ENCODE measurements at regions not wholly inside any gene's neighbourhood (a gene's known extent, or its start where the extent isn't known, plus 50 kb on each side); places are given as distances from the start of the nearest gene placed in this dataset.

DNA sequence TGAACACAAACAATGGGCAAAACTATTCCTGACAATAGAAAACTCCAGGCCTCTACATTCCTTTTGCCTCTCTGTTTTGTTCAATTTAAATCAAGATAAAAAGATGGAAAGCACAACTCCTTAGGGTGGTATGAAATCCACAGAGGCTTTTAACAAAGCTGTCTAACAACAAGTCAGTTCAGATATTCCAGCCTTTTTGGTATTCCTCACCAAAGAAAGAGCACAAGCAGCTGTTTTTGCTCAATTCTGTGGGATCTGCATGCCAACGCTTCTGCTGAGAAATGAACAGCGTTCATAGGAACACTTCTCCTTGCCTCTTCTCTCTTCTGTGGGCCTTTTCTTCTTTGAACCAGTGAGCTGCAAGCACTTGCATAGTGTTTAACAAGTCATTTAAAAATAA, 411.6 kb upstream of the TCF4 start:
- intact Hi-C loops (cut with DNase I) = no loop called here
- H3K27ac ChIP-seq (ENCODE audit: low read length) = no peak overlapping the region
- 60% methylated on average over 2 of the region's 2 CpGs for WGBS

DNA sequence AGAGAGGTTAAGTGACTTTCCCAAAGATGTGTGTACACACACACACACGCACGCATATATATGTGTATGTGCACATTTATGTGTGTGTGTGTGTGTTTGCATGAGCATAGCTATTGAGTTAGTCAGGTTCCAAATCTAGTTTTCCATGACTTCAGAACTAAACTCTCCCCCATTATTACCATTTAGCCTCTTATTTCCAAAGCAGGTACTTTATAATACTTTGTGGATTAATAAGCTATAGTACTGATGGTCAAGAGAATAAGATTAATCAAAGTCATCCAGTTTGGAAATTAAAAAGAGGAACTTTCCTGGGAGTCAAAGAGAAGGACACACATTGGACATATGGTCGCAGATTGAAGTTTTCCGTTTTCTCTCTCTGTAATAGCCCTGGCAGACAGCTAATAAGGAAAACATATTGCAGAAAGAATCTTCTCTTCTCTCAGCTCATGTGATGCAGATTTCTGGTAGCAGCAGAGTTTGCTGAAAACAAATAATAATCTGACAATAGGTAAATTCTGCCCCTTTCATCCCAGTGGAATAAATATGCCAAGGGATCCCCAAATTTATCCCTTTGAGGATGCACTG, 410.9 kb upstream of the TCF4 start:
- intact Hi-C loops (cut with DNase I) = no loop called here
- ATAC-seq = no peak
- H3K9me3 ChIP-seq (ENCODE audit: control insufficient read depth, low read length) = no peaks in the 10 kb centered on the region
- 82% methylated on average over 4 of the region's 4 CpGs for WGBS
- no peak overlapping the region for H3K4me3 ChIP-seq (ENCODE audit: low read length)
- no peaks in the 10 kb centered on the region for H3K27me3 ChIP-seq (ENCODE audit: control insufficient read depth, insufficient read depth)
- no peak for DNase-seq
- H3K4me1 ChIP-seq (ENCODE audit: control insufficient read depth, insufficient read depth, low read length) = no peaks in the 10 kb centered on the region
- H3K27ac ChIP-seq (ENCODE audit: low read length) = no peak overlapping the region

More for the DNA sequence above, 411.6 kb upstream of the TCF4 start:
- DNase-seq (no peak), ATAC-seq (peak in 1 of 2 donors; percentile 49)
- Histone ChIP-seq H3K4me1 (ENCODE audit: control insufficient read depth, insufficient read depth, low read length) (no peaks in the 10 kb centered on the region), H3K9me3 (ENCODE audit: control insufficient read depth, low read length) (no peaks in the 10 kb centered on the region), H3K27me3 (ENCODE audit: control insufficient read depth, insufficient read depth) (no peaks in the 10 kb centered on the region), H3K4me3 (ENCODE audit: low read length) (no peak overlapping the region)

DNA sequence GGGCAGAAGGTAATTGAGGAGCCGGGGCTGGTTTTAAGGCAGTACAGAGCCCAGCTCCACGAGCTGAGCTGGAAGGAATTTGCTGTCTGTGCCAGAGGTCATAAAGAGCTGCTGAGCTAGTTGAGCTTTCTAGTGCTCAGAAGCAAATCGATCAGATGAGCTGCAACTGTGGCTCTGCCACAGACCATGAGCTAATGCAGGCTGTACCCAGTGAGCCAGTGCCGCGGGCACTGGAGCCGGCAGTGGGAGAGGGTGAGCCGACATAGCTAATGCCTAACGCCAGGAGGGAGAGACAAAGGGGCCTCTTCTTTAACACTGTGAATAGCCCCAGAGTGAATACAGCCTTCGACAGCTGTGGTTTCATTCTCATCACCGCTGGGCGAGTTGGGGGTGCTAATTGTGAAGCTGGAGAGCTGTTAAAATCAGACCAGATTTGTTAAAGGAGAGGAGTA, 410.1 kb upstream of the TCF4 start:
- WGBS = 44% methylated on average over 11 of the region's 11 CpGs
- ATAC-seq (peak; percentile 20 to 61), DNase-seq (peak in 1 of 3 donors; percentile 37)
- intact Hi-C loops (cut with DNase I) = no loop called here
- Histone ChIP-seq H3K4me1 (ENCODE audit: control insufficient read depth, insufficient read depth, low read length) (no peaks in the 10 kb centered on the region), H3K27me3 (ENCODE audit: control insufficient read depth, insufficient read depth) (no peaks in the 10 kb centered on the region), H3K27ac (ENCODE audit: low read length) (no peak overlapping the region), H3K9me3 (ENCODE audit: control insufficient read depth, low read length) (no peaks in the 10 kb centered on the region), H3K4me3 (ENCODE audit: low read length) (no peak overlapping the region)

DNA sequence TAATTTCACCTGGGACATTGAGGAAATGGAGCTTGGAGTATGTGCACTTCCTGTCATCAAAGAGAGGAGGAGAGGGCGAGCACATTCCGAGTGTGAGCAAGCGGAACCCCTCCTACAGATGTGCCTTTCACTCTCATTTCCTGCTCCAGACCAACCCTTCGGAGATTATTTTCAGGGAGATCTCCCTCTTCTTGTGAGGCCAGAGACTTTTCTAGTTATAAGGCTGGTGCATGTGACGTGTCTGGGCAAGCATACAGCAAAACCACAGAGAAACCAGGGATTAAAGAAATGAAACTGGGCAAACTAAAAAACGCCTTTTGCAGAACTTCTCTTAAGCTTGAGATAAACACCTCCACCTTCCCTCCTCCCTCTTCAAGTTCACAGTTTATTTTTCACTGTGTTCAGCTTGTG, 409.2 kb upstream of the TCF4 start:
- intact Hi-C loops (cut with DNase I) = no loop called here
- ATAC-seq (no peak), DNase-seq (no peak)
- H3K4me3 ChIP-seq (ENCODE audit: low read length) = no peak overlapping the region
- H3K4me1 ChIP-seq (ENCODE audit: control insufficient read depth, insufficient read depth, low read length) = no peaks in the 10 kb centered on the region
- WGBS = 46% methylated on average over 6 of the region's 6 CpGs
- H3K9me3 ChIP-seq (ENCODE audit: control insufficient read depth, low read length) = no peaks in the 10 kb centered on the region
- no peak overlapping the region for H3K27ac ChIP-seq (ENCODE audit: low read length)
- H3K27me3 ChIP-seq (ENCODE audit: control insufficient read depth, insufficient read depth) = no peaks in the 10 kb centered on the region

DNA sequence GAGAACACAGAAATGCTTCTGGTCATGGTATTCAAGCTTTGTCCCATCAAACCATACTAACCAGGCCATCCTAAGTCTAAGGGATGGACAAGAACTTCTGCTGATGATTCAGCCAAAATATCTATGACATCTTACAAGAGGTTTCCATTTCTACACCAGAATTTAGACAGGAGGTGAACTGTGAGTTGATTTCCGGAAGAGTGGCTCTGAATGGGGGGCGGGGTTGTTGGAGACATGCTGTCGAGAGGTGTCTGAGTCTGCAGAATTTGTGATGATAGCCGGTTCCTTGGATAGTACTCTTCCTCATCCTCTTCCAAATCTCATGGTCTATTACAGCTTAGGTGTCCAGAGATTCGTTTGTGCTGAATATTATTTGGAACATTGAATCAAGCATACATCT, 408.7 kb upstream of the TCF4 start:
- no peaks in the 10 kb centered on the region for H3K9me3 ChIP-seq (ENCODE audit: control insufficient read depth, low read length)
- no peak overlapping the region for H3K27ac ChIP-seq (ENCODE audit: low read length)
- no peaks in the 10 kb centered on the region for H3K27me3 ChIP-seq (ENCODE audit: control insufficient read depth, insufficient read depth)
- intact Hi-C loops (cut with DNase I) = no loop called here
- 60% methylated on average over 5 of the region's 5 CpGs for WGBS
- ATAC-seq (no peak), DNase-seq (no peak)
- H3K4me1 ChIP-seq (ENCODE audit: control insufficient read depth, insufficient read depth, low read length) = no peaks in the 10 kb centered on the region
- no peak overlapping the region for H3K4me3 ChIP-seq (ENCODE audit: low read length)

DNA sequence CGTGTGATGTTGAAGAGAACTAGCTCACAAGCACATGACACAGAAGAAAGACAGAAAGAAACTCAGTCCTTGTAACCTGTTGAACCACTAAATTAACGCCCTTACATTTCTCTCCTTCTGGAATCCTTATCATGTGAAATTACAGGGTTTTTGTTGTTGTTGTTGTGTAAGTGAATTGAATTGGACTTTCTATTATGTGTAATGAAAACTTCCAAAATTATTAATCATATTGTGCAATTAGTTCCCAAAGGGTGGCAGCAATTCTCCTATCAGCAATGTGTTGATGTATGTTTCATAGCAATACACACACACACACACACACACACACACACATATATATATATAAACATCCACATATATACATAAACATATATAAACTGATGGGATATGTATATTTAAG, 402.2 kb upstream of the TCF4 start:
- Histone ChIP-seq H3K4me1 (ENCODE audit: control insufficient read depth, insufficient read depth, low read length) (no peaks in the 10 kb centered on the region), H3K27ac (ENCODE audit: low read length) (no peak overlapping the region), H3K27me3 (ENCODE audit: control insufficient read depth, insufficient read depth) (no peaks in the 10 kb centered on the region), H3K4me3 (ENCODE audit: low read length) (no peak overlapping the region), H3K9me3 (ENCODE audit: control insufficient read depth, low read length) (no peaks in the 10 kb centered on the region)
- 90% methylated on average over 2 of the region's 2 CpGs for WGBS
- intact Hi-C loops (cut with DNase I) = no loop called here
- no peak for DNase-seq
- no peak for ATAC-seq

DNA sequence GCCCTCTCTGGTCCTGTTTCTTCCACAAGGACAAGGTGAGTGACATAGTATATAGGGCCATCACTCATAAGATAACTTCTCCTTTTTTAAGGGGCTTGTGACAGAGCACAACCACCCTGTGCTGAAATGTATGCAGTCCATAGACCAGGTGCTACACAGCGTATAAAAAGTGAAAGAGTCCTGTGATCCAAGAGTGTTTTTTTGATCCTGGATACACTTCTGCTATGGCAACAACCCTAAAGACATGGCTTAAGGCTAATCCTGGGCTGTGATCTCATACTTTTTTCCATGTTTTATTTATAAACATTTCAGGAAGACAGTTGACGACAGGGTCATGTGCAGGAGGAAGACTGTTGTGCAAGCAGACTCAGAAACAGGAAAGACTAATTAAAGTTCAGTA, 400.5 kb upstream of the TCF4 start:
- peak; percentile 41 to 78 for ATAC-seq
- no peaks in the 10 kb centered on the region for H3K27me3 ChIP-seq (ENCODE audit: control insufficient read depth, insufficient read depth)
- H3K27ac ChIP-seq (ENCODE audit: low read length) = no peak overlapping the region
- no peak overlapping the region for H3K4me3 ChIP-seq (ENCODE audit: low read length)
- 41% methylated on average over 2 of the region's 2 CpGs for WGBS
- no peak for DNase-seq
- H3K4me1 ChIP-seq (ENCODE audit: control insufficient read depth, insufficient read depth, low read length) = no peaks in the 10 kb centered on the region
- H3K9me3 ChIP-seq (ENCODE audit: control insufficient read depth, low read length) = no peaks in the 10 kb centered on the region
- intact Hi-C loops (cut with DNase I) = no loop called here

DNA sequence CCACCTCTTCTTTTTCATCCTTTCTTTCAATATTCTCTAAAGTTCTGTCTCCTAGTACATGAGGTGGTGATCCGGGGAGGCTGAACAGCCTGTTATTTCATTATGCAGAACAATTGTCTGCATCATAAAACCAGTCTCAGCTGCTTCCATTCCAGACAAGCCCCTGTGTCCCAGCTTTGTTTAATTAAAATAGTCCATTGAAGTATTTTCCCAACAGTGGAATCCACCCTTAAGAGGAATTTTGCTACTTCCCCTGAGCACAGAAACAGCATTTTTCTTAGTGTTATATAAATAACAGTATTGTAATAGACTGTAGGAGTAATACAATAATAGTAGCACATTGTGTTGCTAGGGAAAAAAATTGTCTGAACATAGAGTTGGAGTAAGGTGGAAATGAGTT, 395.4 kb upstream of the TCF4 start:
- Histone ChIP-seq H3K27ac (ENCODE audit: low read length) (no peak overlapping the region), H3K27me3 (ENCODE audit: control insufficient read depth, insufficient read depth) (no peaks in the 10 kb centered on the region), H3K4me1 (ENCODE audit: control insufficient read depth, insufficient read depth, low read length) (no peaks in the 10 kb centered on the region), H3K9me3 (ENCODE audit: control insufficient read depth, low read length) (no peaks in the 10 kb centered on the region), H3K4me3 (ENCODE audit: low read length) (no peak overlapping the region)
- no peak for DNase-seq
- intact Hi-C loops (cut with DNase I) = no loop called here
- 67% methylated on average over 1 of the region's 1 CpG for WGBS
- ATAC-seq = peak in 1 of 2 donors; percentile 44

DNA sequence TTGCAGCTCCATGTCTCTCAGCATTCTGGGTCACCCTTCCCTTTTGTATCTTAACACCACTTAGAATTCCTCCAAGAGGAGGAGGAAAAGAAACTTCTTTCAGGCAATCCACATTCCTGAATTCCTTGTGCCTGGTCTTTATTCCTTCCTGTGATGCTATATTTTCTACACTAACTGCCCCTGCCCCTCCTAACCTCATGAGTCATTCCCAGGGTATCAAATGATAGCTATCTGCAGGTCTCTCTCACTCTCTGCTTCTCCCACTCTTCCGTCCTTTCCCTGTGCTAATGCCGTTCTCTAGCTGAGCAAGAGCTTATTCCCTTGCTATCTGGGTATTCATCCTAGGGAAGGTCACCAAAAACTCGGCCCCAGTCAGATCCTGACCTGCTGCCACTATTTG, 395.0 kb upstream of the TCF4 start:
- Histone ChIP-seq H3K9me3 (ENCODE audit: control insufficient read depth, low read length) (no peaks in the 10 kb centered on the region), H3K4me3 (ENCODE audit: low read length) (no peak overlapping the region), H3K27me3 (ENCODE audit: control insufficient read depth, insufficient read depth) (no peaks in the 10 kb centered on the region), H3K27ac (ENCODE audit: low read length) (no peak overlapping the region), H3K4me1 (ENCODE audit: control insufficient read depth, insufficient read depth, low read length) (no peaks in the 10 kb centered on the region)
- ATAC-seq (no peak), DNase-seq (no peak)
- 50% methylated on average over 3 of the region's 3 CpGs for WGBS
- intact Hi-C loops (cut with DNase I) = no loop called here

DNA sequence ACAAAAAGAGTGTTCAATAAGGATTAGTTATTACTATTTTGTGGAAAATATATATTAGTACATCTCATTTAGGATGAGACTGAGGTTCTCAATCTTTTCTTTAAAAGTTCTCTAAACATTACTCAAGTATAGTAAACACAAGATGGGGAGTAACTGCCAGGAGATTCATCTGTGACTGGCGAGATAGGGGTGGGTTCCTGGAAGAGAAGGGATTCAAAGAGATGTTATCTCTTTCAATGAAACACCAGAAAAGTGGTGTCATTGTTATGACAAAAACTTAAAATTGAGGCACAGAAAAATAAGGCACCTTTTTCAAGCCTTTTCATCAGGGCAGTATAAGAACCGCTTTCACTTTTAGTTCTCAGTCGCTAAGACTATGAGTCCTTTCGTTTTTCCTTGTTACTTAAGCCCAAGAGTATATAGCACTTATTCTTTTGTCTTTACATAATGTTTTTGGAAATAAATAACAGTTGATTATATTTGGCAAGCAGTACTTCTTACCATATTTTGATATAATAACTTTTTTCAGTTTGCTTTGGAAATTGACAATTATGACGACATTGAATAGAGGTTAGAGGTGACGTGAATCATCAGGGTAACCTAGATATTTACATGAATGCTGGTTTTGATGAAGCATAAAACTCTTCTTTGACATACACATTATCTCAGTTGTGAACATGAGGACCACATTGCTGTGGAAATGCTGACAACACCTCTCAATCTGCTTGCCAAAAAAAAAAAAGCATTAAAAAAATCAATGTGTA, 393.9 kb upstream of the TCF4 start:
- no peak for DNase-seq
- intact Hi-C loops (cut with DNase I) = no loop called here
- H3K4me1 ChIP-seq (ENCODE audit: control insufficient read depth, insufficient read depth, low read length) = no peaks in the 10 kb centered on the region
- WGBS = 78% methylated on average over 6 of the region's 6 CpGs
- no peaks in the 10 kb centered on the region for H3K27me3 ChIP-seq (ENCODE audit: control insufficient read depth, insufficient read depth)
- ATAC-seq = no peak
- H3K9me3 ChIP-seq (ENCODE audit: control insufficient read depth, low read length) = no peaks in the 10 kb centered on the region
- peak overlapping the region; percentile 40 for H3K4me3 ChIP-seq (ENCODE audit: low read length)
- no peak overlapping the region for H3K27ac ChIP-seq (ENCODE audit: low read length)

DNA sequence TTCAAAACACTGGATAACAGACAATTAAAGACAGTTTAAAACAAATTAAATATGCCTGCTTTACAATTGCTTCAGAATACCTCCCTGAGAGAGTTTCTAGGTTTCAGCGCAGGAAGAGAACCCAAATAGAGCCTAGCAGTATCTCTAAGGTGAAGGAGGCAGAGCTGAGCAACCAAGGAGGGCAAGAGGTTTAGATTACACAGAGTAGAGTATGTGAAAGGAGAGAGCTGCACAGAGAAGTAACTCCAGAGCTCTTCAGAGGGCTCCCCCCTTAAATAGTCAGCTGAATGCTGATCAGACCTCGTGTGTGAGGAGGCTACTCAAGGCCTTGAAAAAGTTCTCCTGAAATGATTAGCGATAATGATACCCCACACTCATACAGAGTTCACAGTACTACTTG, 386.5 kb upstream of the TCF4 start:
- 81% methylated on average over 3 of the region's 3 CpGs for WGBS
- DNase-seq (no peak), ATAC-seq (no peak)
- Histone ChIP-seq H3K27ac (ENCODE audit: low read length) (no peak overlapping the region), H3K4me1 (ENCODE audit: control insufficient read depth, insufficient read depth, low read length) (no peaks in the 10 kb centered on the region), H3K27me3 (ENCODE audit: control insufficient read depth, insufficient read depth) (no peaks in the 10 kb centered on the region), H3K4me3 (ENCODE audit: low read length) (no peak overlapping the region), H3K9me3 (ENCODE audit: control insufficient read depth, low read length) (no peaks in the 10 kb centered on the region)
- intact Hi-C loops (cut with DNase I) = no loop called here
